Skin epidermis (tissue), 12 donors: ENCODE measurements at regions not wholly inside any gene's neighbourhood (a gene's known extent, or its start where the extent isn't known, plus 50 kb on each side); places are given as distances from the start of the nearest gene placed in this dataset.

Experiments
- H3K27ac ChIP-seq, 21 experiments: fragments of 200-600 bp; sonication (generic) in 11 of 21; one replicate each; pipeline ENCODE4 v1.5.0; 2020; ENCODE audit warnings: mild to moderate bottlenecking in 3 of 21, inconsistent platforms in 2 of 21, moderate library complexity in 2 of 21
- H3K4me3 ChIP-seq, 7 experiments: fragments of 200-600 bp; sonication (generic) in 2 of 7; one replicate each; pipeline ENCODE4 v1.5.0; 2020; ENCODE audit warnings: inconsistent platforms in 2 of 7, mild to moderate bottlenecking in 2 of 7, moderate library complexity in 1 of 7

DNA sequence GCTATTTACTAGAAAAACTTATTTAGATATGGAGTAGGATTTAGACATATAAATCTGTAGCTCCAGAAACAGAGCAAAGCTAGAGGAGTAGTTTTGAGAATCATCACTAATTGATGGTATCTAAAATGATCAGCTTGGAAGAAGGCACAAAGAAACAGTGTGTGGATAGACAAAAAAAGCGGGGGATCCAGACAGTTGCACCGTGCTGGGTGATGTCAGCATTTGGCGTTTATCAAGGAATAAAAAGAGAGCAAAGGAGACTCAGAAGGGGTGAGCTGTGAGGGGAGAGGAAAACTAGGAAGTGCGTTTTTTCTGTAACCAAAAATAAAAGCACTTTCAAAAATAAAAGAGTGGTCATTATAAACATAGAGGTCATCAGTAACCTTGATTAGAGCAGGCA is 90.5 kb upstream of the GPRIN3 start:
- Histone ChIP-seq H3K4me3 (no peak overlapping the region), H3K27ac (no peak overlapping the region)

DNA sequence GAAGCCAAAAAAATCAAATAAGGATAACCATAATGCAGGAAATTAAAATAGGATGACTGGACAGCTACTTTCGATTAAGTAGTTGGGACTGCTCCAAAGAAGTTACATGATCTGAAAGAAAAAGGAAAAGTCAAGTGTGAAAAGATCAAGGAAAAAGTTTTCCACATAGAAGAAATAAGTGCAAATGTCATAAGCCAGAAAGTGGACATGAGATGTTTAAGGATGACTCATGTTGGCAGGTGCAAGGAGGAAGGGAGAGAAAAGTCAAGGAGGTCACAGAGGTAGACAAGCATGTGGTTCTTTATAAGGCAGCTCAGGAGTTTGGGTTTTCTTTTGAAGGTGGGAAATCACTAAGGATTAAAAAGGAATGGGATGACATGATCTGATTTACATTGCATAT is 89.8 kb upstream of the GPRIN3 start:
- no peak overlapping the region for H3K4me3 ChIP-seq
- no peak overlapping the region for H3K27ac ChIP-seq

DNA sequence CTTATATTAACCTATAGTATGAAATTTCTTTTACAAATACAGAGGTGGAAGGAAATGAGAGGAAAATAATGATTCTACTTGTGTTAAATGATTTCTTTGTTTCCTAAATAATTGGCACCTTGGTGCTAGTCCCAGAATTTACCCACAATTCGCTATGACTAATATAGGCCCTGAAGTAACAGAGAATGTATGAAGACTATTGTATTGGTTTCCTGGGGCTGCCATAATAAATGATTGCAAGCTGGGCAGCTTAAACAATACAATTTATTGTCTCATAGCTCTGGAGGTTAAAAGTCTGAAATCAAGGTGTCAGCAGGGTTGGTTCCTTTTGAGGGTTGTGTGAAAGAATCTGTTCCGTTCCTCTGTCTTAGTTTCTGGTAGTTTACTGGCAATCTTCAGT is 74.8 kb upstream of the GPRIN3 start:
- Histone ChIP-seq H3K4me3 (no peak overlapping the region), H3K27ac (no peak overlapping the region)

DNA sequence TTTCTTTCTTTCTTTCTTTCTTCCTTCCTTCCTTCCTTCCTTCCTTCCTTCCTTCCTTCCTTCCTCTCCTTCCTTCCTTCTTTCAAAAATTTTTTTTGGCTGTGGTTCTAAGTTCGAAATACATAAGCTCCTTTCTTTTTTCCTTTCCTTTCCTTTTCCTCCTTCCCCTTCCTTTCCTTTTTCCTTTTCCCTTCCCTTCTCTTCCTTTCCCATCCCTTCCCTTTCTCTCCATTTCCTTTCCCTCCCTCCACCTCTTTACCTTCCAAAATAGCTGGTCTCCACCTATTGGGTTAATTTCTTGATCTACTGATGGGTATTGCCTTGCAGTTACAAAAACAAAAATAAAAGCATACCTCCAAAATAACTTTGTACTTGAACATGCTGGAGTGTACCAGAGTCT is 73.4 kb upstream of the GPRIN3 start:
- Histone ChIP-seq H3K4me3 (no peak overlapping the region), H3K27ac (no peak overlapping the region)

DNA sequence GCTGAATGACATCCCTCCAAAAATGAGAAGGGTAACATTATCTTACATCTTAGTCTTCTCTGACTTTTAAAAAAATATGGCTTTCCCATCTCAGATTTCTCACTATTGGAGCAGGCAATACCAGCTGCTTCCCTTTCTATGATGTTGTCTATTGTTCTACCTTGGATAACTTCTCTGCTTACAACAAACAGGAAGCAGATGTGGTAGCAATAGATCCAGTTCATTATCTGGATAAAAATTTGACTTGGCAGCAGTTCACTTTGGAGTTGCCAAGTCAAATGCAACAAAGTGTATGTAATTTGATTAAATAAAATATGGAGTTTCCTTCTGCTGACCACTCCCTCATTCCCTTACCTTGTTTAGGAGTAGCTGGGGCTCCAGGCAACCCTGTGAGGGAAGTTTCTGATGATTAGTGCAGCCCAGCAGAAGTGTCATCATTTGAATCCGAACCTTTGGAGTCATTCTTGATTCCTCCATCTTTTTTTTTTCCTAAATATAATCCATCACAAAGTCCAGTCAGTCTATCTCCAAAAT is 72.0 kb upstream of the GPRIN3 start:
- Histone ChIP-seq H3K4me3 (no peak overlapping the region), H3K27ac (no peak overlapping the region)

DNA sequence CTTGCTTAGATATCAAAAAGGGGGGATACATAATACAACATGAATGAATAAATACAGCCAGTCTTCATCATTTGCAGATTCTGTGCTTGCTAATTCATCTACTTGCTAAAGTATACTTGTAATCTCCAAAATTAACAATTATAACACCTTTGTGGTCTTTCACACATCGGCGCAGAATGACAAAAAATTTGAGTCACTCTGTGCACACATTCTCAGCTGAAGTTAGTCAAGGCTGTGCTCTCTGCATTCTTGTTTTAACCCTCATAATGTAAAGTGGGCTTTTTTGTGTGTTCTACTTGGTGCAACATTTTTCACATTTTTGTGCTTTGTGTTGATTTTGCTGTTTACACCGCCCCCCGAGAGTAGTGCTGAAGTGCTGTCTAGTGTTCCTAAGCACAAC is 65.8 kb upstream of the GPRIN3 start:
- no peak overlapping the region for H3K4me3 ChIP-seq
- no peak overlapping the region for H3K27ac ChIP-seq

DNA sequence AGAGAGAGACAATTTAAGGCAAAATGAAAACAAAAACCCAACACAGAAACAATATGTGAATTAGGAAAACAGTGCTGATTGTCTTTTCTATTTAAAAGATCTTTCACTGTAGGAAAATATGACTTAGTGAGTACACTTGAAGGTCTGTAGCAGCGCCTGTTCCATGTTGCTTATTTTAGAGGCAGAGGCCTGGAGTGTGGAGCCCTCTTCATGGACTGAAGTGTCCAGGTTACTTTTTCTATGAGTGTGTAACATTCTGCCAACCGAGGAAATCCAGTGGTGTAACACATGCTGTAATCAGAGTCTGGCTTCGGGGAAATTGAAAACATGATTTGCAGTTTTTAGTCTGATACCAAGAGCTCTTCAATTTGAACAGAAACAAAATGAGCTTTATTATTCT is 64.0 kb upstream of the GPRIN3 start:
- H3K4me3 ChIP-seq: no peak overlapping the region
- H3K27ac ChIP-seq: no peak overlapping the region

DNA sequence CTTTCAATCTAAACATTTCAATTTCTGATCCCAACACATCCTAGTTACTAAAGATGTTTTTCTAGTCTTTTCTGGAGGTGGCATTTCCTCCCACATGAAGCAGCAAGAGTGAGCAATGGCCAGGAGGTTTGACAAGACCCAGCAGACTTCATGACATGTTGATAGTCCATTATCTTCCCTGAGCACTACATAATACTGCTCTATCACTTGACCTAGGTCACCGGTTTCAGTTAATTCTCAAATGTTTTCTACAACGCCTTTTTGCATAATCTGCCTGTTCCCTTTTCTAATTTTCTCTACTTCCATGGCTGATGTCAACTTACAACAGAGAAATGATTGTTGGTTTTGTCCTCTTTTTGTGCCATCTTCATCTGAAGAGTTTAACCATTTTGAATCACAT is 62.0 kb upstream of the GPRIN3 start:
- Histone ChIP-seq H3K4me3 (no peak overlapping the region), H3K27ac (no peak overlapping the region)

DNA sequence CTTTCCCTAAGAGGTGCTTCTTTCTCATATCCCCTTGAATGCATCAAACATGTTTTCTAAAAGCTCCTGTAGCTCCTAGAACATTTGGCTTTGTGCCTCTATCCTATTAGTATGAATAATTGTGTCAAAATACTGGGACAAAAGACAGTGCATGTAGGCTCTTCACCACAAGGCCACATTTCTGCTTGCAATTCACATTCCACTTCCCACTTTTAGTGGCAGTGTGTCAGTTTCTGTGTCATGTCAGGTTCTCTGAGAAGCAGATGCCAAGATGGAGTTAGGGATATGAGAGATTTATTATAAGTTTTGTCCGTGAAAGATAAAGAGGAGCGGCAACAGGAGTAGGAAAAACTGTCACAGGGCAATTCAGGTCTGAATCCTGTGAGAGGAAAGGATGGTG is 61.3 kb upstream of the GPRIN3 start:
- H3K4me3 ChIP-seq: no peak overlapping the region
- H3K27ac ChIP-seq: no peak overlapping the region

DNA sequence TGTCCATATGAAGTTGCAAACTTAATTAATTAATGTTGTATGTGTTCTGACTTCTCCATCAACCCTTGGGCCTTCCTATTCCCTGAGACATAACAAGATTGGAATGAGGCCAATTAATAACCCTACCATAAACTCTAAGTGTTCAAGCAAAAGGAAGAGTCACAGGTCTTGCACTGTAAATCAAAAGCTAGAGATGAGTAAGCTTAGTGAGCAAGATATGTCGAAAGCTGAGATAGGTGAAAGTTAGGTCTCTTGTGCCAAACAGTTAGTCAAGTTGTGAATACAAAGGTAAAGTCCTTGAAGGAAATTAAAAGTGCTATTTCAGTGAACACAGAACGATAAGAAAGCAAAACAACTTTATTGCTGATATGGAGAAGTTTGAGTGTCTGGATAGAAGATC is 58.2 kb upstream of the GPRIN3 start:
- no peak overlapping the region for H3K27ac ChIP-seq

DNA sequence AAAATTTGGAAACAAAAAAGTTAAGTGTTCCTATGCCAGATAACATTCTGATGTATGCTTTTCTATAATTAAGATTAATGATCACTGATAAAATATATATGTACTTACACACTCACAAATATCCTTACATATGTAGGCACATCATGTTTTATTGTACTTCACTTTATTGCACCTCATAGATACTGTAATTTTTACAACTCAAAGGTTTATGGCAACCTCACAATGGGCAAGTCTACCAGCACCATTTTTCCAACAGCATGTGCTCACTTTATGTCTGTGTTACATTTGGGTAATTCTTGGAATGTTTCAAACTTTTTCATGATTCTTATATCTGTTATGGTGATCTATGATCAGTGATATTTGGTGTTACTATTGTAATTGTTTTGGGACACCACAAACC is 57.8 kb upstream of the GPRIN3 start:
- no peak overlapping the region for H3K27ac ChIP-seq
- H3K4me3 ChIP-seq: no peak overlapping the region

More for the DNA sequence above, 58.2 kb upstream of the GPRIN3 start:
- no peak overlapping the region for H3K4me3 ChIP-seq

DNA sequence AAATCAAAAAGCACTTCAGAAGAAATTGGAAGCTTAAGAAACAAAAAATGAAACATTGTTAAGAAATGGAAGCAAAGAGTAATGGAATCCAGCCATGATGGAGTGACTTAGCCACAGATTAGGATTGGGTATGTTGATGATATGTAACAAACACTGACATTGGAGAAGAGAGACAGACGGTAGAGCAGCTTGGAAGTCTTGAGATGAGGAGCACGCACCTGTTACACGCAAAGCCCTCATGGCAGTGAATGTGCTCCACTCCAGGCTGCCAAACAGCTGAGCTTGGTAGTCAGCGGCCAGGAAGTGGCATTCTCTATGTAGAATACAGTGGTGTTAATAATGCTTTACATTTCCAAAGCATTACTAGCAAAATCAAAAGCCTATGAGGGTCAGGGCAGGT is 56.9 kb upstream of the GPRIN3 start:
- Histone ChIP-seq H3K4me3 (no peak overlapping the region), H3K27ac (no peak overlapping the region)

DNA sequence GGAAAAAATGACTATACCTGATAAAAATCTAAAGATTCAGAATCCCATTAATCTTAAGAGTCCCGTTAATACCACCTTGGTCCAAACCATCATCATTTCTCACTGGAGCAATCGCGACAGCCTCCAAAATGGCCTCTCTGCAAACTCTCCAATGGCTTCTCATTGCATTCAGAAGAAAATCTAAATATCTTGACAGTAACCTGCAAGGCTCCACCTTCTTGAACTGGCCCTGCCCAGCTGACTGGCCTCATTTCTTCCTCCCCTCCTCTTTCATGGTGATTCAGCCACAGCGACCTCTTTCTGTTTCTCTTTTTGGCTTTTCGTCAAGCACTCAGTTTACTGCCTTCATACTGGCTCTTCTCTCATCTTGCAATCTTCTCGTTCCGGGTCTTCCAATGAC is 56.2 kb upstream of the GPRIN3 start:
- no peak overlapping the region for H3K27ac ChIP-seq

DNA sequence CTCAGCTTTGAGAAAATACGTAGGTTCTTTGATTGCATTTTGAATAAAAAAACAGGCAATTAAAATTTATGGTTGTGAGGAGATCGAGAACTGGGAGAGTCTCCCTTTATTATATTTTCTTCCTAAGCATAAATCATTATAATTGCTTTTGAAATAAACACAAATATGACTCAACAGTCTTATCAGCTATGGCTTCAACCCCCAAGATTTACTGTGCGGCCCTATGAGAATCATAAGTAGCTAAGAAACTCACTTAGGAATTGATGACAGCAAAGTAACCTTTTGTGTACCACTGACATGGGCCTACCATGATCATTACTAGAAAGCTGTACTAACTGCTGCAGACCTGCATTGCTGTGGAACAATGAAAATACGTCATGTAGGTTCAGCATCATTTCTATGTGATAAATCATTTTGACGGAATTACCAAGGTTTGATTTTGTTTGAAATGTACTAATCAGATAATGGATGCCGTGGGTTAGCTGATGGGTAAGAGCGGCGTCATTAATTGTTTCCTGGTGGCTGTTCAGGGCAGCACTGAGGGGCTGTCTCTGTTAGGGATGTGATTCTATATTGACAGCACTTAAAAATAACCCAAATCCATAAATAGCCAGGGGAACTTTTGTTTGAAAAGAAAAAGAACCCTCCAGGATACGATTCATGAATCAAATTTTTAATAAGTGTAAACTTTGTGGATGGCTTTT is 51.5 kb upstream of the GPRIN3 start:
- no peak overlapping the region for H3K4me3 ChIP-seq
- H3K27ac ChIP-seq: no peak overlapping the region

More for the DNA sequence above, 56.2 kb upstream of the GPRIN3 start:
- H3K4me3 ChIP-seq: no peak overlapping the region

DNA sequence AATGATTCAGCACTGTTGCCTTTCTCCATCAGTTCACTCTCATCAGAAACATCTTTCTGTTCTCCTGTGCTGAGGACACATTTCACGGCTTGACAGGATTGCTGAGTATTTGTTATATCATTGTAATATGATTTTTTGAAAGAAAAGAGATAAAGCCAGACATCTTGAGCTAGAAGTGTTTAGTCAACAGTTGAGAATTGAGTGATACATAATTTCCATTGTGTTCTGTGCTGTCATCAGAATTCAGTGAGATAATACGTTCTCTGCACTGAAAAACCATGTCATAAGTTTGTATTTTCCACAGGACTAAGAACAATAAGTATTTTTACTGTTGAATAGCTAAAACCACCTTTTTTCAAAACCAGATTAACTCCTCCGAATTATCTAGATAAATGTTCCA is 50.2 kb upstream of the GPRIN3 start:
- H3K27ac ChIP-seq: no peak overlapping the region
- no peak overlapping the region for H3K4me3 ChIP-seq
